Activated T-helper 9 cell treated with anti-CD3 and anti-CD28 coated beads, Interleukin-2, amount 50 U/mL, for 16 hours (primary cell): ENCODE measurements at regions not wholly inside any gene's neighbourhood (a gene's known extent, or its start where the extent isn't known, plus 50 kb on each side); places are given as distances from the start of the nearest gene placed in this dataset.

Experiments
- DNase-seq: peaks from one replicate; pipeline ENCODE4 v3.0.0-alpha.2; 2020; ENCODE audit warnings: low read depth

GRCh38 chr2:106941372-106941993 lies 55.5 kb upstream of the ST6GAL2 start:
- no peak for DNase-seq

DNA sequence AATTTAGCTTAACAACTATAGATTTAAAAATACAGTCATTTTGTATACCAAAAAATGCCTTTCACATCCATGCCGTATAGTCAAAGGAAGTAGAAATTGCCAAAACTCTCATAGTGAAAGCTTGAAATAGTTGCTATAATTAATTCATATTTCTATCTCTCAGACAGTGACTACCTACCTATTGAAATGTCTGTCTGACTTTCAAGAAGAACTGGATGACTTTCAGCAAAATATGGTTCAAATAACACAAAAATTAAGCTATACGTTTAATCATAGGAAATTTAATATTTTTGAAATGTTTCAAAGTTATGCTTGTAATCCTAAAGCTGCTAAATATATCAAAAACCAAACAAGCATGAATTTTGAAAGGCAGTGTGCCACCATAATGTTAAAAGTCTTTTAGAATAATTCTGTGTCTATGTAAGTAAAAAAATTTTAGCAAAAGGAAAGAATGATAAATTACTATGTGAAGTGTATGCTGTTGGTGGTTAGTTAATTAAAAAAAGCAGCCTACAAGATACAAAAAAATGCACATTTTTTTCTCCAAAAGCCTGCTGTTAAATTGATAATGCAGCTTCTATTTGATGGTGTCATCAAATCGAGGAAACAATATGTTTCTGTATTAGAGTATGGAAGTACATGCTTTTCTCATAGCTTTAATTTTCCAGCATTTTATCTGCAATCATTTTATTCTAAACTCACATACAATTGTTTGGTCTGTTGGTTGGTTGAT lies 57.7 kb upstream of the ST6GAL2 start:
- no peak for DNase-seq

GRCh38 chr2:106944215-106944614 lies 58.2 kb upstream of the ST6GAL2 start:
- no peak for DNase-seq

DNA sequence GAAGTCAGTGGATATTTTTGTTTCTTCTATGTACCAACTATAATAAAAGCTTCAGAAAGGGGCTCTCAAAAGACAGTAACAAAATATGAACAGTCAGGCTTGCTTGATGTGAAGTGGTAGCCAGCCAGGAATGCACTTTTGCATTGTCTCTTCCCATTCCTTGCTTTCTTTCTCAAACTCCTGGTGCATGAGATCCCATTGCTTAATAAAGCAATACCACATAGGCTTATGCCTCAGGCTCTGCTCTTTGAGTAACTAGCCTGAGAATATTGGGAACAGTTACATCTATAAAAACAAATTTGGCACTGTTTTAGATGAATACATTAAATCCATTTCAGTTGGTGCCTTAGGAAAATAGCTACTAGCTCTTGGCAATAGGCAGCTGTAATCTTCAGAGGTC lies 62.6 kb upstream of the ST6GAL2 start:
- no peak for DNase-seq

- DNase-seq = no peak
These were observed 67.3 kb upstream of the ST6GAL2 start for GRCh38 chr2:106953236-106953635.

GRCh38 chr2:106953779-106954178 lies 67.8 kb upstream of the ST6GAL2 start:
- no peak for DNase-seq

DNA sequence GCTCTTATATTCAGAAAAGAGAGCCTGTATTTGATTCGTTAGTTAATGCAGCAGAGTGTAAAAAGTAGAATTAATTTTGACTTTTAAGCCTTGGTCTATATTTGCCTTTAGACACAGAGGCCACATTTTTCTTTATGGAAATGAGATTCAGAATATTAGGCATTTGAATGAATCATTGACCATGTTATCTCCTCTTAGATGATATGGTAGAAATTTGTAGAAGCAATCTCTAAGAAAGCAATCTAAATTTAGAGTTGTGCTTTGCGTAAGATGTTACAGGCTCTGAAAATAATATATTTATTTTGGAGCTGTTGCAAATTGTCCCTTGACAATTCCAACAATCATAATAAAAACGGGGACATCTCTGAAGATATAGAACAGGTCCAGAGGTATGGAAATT lies 68.3 kb upstream of the ST6GAL2 start:
- DNase-seq = no peak

GRCh38 chr2:106956416-106956815 lies 70.4 kb upstream of the ST6GAL2 start:
- no peak for DNase-seq

DNA sequence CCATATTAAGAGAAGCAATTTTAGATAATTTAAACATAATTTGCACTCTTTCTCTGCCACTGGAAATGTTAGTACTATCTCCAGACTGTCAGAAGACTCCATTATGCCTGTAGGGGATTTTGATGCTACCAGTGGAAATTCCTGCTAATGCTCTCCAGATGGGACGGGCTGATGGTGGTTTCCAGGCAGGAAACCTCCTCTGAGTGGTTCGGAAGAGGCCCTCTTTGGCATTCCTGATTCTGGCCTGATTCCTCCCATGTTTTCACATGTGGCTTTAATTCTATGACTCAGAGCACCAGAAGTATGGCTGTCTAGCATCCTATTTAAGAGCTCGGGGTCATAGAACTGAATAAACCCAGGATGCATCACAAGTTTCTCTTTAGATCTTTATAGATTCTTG lies 70.9 kb upstream of the ST6GAL2 start:
- no peak for DNase-seq

DNA sequence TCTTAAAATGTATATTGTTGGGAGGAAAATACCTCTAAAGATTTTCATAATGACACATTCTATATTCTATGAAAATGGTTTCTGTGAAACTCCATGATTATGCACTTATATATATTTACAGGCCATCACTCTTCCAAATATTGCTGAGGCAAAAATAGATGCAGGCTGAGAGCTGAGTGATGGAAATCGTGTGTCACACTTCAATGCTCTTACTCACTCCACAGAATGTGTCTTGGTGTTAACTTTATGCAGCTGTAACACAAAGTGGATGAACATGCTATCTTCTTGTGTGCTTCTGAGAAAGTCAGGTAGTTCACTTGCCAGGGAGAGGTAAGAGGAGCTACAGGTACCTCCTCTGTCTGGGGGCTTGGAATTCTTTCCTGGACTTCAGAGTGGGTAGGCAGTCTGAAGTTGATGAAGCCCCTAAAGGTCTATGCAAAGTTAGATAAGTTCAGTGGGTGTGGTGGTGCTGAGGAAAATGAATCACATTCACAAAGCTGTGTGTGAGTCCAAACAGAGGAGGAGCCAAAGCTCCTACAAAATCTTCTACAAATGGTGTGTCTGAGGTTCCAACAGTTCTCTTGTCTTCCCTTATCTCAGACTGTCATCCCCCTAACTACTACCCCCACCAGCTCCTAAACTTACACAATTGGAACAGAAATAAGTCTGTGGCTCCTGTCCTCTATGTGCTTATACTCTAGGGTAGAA lies 74.2 kb upstream of the ST6GAL2 start:
- no peak for DNase-seq

DNA sequence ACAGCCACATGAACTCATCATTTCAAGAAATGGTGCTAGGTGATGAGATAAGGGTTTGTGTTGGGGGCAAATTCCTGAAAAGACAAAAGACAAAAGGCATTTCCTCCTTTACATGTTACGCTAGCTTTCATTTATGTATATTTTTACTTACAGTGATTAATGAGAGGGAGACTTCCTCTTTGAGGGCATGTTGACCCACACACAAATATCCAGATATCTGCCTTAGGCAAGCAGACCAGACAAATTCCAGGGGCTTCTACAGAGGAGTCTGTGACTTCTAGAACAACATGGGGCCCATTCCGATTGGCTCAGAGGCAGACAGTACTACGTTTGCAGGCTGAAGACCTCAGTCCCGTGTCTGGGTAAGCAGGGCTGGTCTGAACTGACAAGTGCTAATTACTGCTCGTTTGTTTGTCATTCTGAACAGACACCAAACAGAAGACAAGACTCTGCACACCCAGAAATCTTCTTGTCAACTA lies 74.8 kb upstream of the ST6GAL2 start:
- no peak for DNase-seq

DNA sequence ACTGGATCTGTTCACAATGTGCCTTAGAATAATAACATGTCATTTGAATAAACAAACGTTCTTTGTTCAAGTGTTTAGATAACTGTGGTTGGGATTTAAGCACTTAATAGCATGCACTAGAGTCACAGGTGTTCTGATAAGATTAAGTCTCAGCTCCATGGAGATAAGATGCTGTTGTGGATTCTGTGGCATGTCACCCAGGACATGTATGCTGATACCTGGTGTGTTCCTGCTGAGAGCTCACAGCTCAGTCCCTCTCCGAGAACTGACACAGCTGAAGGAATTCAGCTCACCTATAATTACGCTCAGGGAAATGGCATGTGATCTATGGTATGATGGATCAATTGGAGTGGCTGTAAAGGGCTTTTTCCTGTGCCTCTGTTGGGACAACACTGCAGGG lies 75.4 kb upstream of the ST6GAL2 start:
- DNase-seq = no peak

DNA sequence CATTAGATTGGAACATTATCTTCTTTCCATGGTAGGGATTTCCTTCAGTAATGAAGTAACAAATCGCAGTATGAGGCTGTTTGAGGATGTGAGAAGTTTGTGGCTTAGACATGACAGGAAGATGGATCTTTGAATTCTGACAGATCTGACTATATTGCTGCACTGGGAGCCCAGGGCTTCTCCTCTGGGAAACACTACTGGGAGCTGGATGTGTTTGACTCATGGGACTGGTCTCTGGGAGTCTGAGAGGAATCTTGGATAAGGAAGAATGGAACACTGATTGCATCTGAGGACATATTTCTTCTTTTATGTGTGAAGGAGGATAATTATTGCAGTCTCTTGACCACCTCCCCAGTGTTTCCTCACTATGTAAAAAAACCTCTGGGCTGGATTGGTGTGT lies 77.2 kb upstream of the ST6GAL2 start:
- no peak for DNase-seq

GRCh38 chr2:106963893-106964292 lies 77.9 kb upstream of the ST6GAL2 start:
- no peak for DNase-seq

GRCh38 chr2:106965611-106966010 lies 79.6 kb upstream of the ST6GAL2 start:
- no peak for DNase-seq

DNA sequence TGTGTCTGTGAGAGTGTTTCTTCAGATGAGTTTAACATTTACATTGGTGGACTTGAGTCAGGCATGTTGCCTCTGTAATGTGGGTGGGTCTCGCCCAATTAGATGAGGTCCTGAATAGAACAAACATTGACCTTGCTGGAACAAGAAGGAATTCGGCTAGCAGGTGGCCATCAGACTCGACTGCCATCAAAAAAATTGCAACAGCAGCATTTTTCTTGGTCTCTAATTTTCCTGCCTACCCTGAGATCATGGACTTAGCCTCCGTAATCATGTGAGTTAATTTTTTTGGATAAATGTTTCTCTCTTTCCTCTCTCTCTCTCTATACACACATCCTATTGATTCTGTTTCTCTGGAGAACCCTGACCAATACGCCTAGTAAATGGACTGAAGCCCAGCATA lies 83.8 kb upstream of the ST6GAL2 start:
- no peak for DNase-seq

GRCh38 chr2:106970471-106971261 lies 84.7 kb upstream of the ST6GAL2 start:
- DNase-seq = no peak

DNA sequence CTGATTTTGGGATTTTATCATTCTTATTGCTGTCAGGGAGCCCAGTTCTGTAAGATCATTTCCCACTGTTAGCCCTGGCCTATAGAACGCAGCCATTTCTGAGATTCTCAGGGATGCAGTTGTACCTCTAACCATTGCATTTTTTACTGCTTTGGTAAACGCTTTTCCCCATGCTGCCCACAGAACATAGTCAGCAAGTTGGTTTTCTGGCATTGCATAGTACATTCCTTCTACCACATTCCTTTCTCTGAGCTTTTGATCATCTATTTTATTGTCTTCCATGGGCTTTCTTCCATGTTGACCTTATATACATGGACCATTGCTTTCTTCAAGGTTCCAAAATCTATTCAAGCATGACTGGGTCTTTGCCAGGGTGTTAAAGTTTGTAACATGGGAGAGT lies 86.8 kb upstream of the ST6GAL2 start:
- DNase-seq = no peak

DNA sequence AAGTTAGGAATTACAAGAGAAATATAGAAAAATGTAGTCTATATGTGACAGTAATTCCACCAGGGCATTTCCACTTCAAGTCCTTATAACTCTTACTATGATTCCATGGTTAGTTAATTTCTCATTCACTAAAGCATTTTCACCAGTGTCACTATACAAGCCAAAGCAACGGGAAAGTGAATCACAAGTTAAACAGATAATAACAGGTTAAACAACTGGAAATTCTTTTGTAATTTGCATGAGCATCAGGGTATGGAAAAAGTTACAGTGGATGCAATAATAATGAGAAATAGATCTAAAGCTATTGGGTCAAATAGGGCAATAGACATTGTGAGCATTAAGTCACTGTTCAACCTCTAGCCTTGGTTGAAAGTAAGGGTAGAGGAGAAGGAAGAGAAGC lies 88.9 kb upstream of the ST6GAL2 start:
- DNase-seq = no peak

DNA sequence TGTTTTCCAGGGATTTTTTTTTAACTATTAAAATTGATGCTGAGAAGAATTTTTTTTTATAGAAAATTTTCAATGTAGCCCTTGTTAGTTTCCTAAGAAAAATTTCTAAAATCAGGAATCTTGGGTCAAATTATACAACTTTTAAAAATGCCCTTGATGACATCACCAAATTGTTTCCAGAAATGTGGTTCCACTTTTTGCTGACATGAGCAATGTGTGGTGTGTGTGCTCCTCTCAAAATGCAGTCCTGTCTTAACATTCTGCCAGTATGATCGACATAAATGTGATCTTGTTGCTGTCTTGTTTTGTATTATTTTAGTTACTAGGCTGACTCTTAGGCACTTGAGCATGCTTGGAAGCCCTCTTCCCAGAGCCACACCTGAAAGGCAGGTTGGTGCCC lies 89.7 kb upstream of the ST6GAL2 start:
- DNase-seq = no peak

- DNase-seq = no peak
These were observed 90.6 kb upstream of the ST6GAL2 start for GRCh38 chr2:106976548-106976947.

DNA sequence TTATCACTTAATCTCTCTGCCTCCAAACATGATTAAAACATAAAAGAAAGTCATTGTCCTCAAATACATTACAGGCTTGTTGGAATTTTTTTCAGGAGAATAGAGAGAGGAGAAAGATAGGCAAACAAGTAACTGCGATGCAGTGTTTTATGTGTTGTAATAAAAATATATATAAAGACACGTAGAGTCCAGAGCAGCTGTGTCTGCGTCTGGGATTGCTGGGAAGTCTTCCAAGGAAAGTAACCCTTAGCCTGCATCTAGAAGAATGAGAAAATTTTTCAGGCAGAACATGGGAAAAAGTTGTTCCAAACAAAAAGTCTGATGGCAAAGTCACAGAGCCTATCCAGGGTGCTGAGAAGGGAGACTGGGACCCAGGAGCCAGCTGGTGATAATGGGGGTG lies 91.8 kb upstream of the ST6GAL2 start:
- DNase-seq = no peak

GRCh38 chr2:106978647-106979046 lies 92.7 kb upstream of the ST6GAL2 start:
- DNase-seq = no peak
